HL-60 (cell line): ENCODE measurements at regions not wholly inside any gene's neighbourhood (a gene's known extent, or its start where the extent isn't known, plus 50 kb on each side); places are given as distances from the start of the nearest gene placed in this dataset.

Experiments used
- DNase-seq, 2 experiments: peaks; one replicate each; pipeline ENCODE4 v3.0.0-alpha.2; 2010 to 2020; ENCODE audit warnings: low read depth in 1 of 2, low spot score in 1 of 2
- H3K27ac ChIP-seq: fragments of 250-450 bp; sonication (Bioruptor Pico); replicated peaks from 2 replicates; pipeline ENCODE4 v1.5.1; 2020; ENCODE audit warnings: mild to moderate bottlenecking, moderate library complexity
- H3K27me3 ChIP-seq: fragments of 250-450 bp; sonication (Bioruptor Pico); 2 replicates; pipeline ENCODE4 v1.5.1; 2021; ENCODE audit warnings: mild to moderate bottlenecking, moderate library complexity; ENCODE audit not compliant: insufficient read depth, poor library complexity, severe bottlenecking
- H3K4me3 ChIP-seq: replicated peaks from 2 replicates; pipeline ENCODE4 v1.5.1; 2011; ENCODE audit warnings: mild to moderate bottlenecking, control low read depth, low read length; ENCODE audit not compliant: insufficient read depth
- CTCF ChIP-seq: IDR thresholded peaks from one replicate; pipeline ENCODE4 v1.5.1; 2011; ENCODE audit warnings: low read length, control low read depth, inconsistent platforms; ENCODE audit not compliant: insufficient read depth
- GABPA ChIP-seq: IDR thresholded peaks from 2 replicates; pipeline ENCODE4 v1.6.1; 2012; ENCODE audit warnings: low read depth
- POLR2AphosphoS5 ChIP-seq: IDR thresholded peaks from 2 replicates; pipeline ENCODE4 v1.6.1; 2012; ENCODE audit warnings: low read depth
- REST ChIP-seq: IDR thresholded peaks from 2 replicates; pipeline ENCODE4 v1.6.1; 2012; ENCODE audit warnings: low read depth; ENCODE audit not compliant: insufficient replicate concordance
- SPI1 ChIP-seq: IDR thresholded peaks from 2 replicates; pipeline ENCODE4 v1.6.1; 2012; ENCODE audit warnings: low read depth, mild to moderate bottlenecking, borderline replicate concordance

- no peak for DNase-seq
- Histone ChIP-seq H3K27ac (no peak overlapping the region), H3K27me3 (no peaks in the 10 kb centered on the region), H3K4me3 (no peak overlapping the region)
- TF ChIP-seq SPI1, result no peak
- TF ChIP-seq GABPA, result no peak
These were observed 231.6 kb upstream of the TAS2R1 start for GRCh38 chr5:9861666-9862256.

GRCh38 chr5:9859808-9860207, 229.7 kb upstream of the TAS2R1 start:
- no peaks in the 10 kb centered on the region for H3K27me3 ChIP-seq
- no peak overlapping the region for H3K4me3 ChIP-seq
- TF ChIP-seq GABPA (no peak), SPI1 (no peak), CTCF (no peak), POLR2AphosphoS5 (no peak), REST (no peak)

GRCh38 chr5:9858043-9858442, 227.9 kb upstream of the TAS2R1 start:
- H3K4me3 ChIP-seq, result no peak overlapping the region
- TF ChIP-seq SPI1 (no peak), GABPA (no peak), POLR2AphosphoS5 (no peak), CTCF (no peak), REST (no peak)
- no peak overlapping the region for H3K27ac ChIP-seq
- H3K27me3 ChIP-seq, result no peaks in the 10 kb centered on the region
- DNase-seq, result no peak

More at GRCh38 chr5:9859808-9860207, 229.7 kb upstream of the TAS2R1 start:
- no peak overlapping the region for H3K27ac ChIP-seq
- DNase-seq, result no peak

- H3K27ac ChIP-seq, result no peak overlapping the region
- no peaks in the 10 kb centered on the region for H3K27me3 ChIP-seq
- no peak for TF ChIP-seq CTCF
- no peak for TF ChIP-seq GABPA
- no peak for TF ChIP-seq SPI1
- no peak for TF ChIP-seq REST
- H3K4me3 ChIP-seq, result no peak overlapping the region
- DNase-seq, result no peak
These were observed 223.2 kb upstream of the TAS2R1 start for GRCh38 chr5:9853309-9853708.
